SK-N-DZ (cell line): ENCODE measurements at regions not wholly inside any gene's neighbourhood (a gene's known extent, or its start where the extent isn't known, plus 50 kb on each side); places are given as distances from the start of the nearest gene placed in this dataset.

Experiments
- DNase-seq: peaks from one replicate; pipeline ENCODE4 v3.0.0-alpha.2; 2015; ENCODE audit warnings: low spot score

- DNase-seq = no peak
Measured at GRCh38 chr7:125055376-125055775, 125.8 kb upstream of the POT1 start.

- no peak for DNase-seq
Measured at GRCh38 chr7:125046767-125047166, 117.1 kb upstream of the POT1 start.

GRCh38 chr7:125033506-125033905 lies 103.9 kb upstream of the POT1 start:
- DNase-seq = no peak

GRCh38 chr7:125032943-125033342 lies 103.3 kb upstream of the POT1 start:
- DNase-seq = no peak

GRCh38 chr7:125030756-125031387 lies 101.2 kb upstream of the POT1 start:
- no peak for DNase-seq

- no peak for DNase-seq
Measured at GRCh38 chr7:125025620-125026019, 96.0 kb upstream of the POT1 start.

- no peak for DNase-seq
Measured at GRCh38 chr7:125020801-125021200, 91.2 kb upstream of the POT1 start.

- no peak for DNase-seq
Measured at GRCh38 chr7:125010540-125010939, 80.9 kb upstream of the POT1 start.

- no peak for DNase-seq
Measured at GRCh38 chr7:124996778-124997177, 67.2 kb upstream of the POT1 start.

- no peak for DNase-seq
Measured at GRCh38 chr7:124992851-124993562, 63.4 kb upstream of the POT1 start.

- no peak for DNase-seq
Measured at GRCh38 chr7:124989911-124990310, 60.3 kb upstream of the POT1 start.
